SHP77 (cell line): ENCODE measurements at regions not wholly inside any gene's neighbourhood (a gene's known extent, or its start where the extent isn't known, plus 50 kb on each side); places are given as distances from the start of the nearest gene placed in this dataset.
"Not testable (repeated sequence)": the region's sequence is repeated elsewhere in the genome, so short reads cannot be mapped to it uniquely, and the experiment has no call there.

Source experiments
- DNase-seq, 2 experiments: peaks; one replicate each; lab custom pipeline; 2025; lab: John Stamatoyannopoulos, UW

DNA sequence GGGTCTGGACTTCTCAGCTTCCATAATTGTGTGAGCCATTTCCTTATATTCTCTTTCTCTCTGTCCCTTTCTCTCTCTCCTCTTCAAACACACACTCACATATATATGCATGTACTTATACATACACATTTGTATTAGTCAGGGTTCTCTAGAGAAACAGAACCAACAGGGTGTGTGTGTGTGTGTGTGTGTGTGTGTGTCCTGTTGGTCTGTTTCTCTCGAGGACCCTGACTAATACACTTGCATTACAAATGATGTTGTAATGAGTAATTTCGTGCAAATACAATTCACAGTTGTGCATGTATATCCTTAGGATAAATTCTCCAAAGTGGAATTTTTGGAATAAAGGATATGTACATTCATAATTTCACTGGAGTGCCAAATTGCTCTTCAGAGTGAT lies 115.3 kb downstream of the NPIPB5 start:
- DNase-seq: no peak

GRCh38 chr16:22627043-22627442 lies 116.4 kb downstream of the NPIPB5 start:
- DNase-seq: no peak

- DNase-seq: no peak
Observed at GRCh38 chr16:22628994-22629393, 118.3 kb downstream of the NPIPB5 start.

- DNase-seq: no peak
Observed at GRCh38 chr16:22630242-22630641, 119.6 kb downstream of the NPIPB5 start.

- no peak for DNase-seq
Observed at GRCh38 chr16:22631264-22631663, 120.6 kb downstream of the NPIPB5 start.

- no peak for DNase-seq
Observed at GRCh38 chr16:22632606-22633005, 121.9 kb downstream of the NPIPB5 start.

GRCh38 chr16:22633280-22633679 lies 122.6 kb downstream of the NPIPB5 start:
- DNase-seq: no peak

DNA sequence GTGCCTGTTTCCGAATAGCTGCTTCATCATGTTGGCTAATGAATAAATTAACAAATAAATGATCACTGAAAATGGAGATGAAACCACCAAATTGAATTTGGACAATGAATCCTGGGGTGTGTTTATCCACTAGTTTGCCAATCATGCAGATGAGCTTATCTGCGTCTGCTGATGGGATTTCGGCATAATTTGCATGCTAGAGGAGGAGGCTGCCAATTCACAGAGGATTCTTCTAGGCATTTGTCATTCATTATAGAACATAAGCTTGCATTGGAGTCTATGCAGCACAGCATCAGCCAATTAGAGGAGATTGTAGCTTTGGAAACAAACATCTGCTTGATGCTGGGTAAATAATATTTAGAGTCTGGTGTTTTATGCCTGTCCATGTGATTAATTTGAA lies 123.1 kb downstream of the NPIPB5 start:
- no peak for DNase-seq

GRCh38 chr16:22634954-22635353 lies 124.3 kb downstream of the NPIPB5 start:
- no peak for DNase-seq

- DNase-seq: no peak
Observed at GRCh38 chr16:22635357-22635761, 124.7 kb downstream of the NPIPB5 start.

- no peak for DNase-seq
Observed at GRCh38 chr16:22635801-22636200, 125.1 kb downstream of the NPIPB5 start.

GRCh38 chr16:22638393-22639206 lies 127.9 kb downstream of the NPIPB5 start:
- no peak for DNase-seq

GRCh38 chr16:22641131-22641628 lies 130.5 kb downstream of the NPIPB5 start:
- DNase-seq: no peak

DNA sequence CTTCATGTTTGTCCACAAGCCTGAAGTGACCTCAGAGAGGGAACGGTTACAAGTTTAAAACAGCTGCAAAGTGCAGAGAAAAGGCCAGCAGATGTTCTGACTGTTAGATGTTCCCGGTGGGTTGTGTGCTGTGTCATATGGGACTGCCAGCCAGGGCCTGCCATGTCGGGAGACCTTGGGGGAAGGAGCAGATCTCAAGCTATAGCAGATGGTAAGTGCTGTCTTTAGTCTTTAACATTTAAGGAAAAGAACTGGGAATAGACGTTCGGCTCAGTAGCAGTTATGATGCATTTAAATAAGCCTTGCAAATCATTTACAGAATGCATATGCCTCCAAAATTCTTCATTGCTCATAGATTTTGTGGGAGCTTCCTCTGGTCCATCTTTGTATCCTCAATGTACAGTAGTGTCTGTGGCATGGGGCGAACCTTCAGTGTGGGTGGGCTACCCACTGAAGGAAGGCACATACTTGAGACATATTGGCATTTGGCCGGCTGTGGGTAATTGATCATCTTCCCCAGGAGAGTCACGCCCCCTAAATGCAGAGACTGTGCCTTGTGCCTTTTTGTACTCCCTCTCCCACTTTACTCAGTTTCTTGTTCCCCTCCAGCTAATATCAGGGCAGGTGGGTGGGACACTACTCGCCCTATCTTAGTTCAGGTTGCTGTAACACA lies 131.9 kb downstream of the NPIPB5 start:
- no peak for DNase-seq

DNA sequence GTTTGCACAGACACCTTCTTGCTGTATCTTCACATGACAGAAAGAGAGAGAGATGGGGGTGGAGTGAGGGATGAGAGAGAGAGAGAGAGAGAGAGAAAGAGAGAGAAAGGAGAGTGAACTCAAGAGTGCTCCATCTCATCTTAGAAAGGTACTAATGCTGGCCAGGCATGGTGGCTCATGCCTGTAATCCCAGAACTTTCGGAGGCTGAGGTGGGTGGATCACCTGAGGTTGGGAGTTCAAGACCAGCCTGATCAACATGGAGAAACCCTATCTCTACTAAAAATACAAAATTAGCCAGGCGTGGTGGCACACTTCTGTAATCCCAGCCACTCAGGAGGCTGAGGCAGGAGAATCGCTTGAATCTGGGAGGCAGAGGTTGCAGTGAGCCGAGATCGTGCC lies 132.5 kb downstream of the NPIPB5 start:
- DNase-seq: not testable (repeated sequence)

- no peak for DNase-seq
Observed at GRCh38 chr16:22643886-22644285, 133.2 kb downstream of the NPIPB5 start.

GRCh38 chr16:22645868-22646267 lies 135.2 kb downstream of the NPIPB5 start:
- no peak for DNase-seq

GRCh38 chr16:22646948-22647556 lies 136.4 kb downstream of the NPIPB5 start:
- no peak for DNase-seq

DNA sequence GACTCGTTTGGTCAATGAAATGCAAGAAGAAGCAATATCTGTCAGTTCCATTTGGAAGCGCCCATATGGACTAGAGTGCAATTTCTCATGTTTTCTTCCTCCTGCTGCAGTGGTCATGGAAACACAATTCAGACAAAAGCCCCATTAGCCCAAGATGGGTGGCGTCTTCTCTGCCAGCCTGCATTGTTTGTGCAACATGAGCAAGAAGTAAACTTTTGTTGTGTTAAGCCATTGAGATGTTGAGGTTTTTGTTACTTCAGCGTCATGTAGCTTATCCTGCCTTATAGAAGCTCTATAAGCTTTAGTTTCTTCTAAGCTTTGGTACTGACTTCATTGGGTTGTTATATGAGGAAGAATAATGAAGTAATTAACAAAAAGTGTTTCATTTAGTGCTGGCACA lies 137.4 kb downstream of the NPIPB5 start:
- no peak for DNase-seq

DNA sequence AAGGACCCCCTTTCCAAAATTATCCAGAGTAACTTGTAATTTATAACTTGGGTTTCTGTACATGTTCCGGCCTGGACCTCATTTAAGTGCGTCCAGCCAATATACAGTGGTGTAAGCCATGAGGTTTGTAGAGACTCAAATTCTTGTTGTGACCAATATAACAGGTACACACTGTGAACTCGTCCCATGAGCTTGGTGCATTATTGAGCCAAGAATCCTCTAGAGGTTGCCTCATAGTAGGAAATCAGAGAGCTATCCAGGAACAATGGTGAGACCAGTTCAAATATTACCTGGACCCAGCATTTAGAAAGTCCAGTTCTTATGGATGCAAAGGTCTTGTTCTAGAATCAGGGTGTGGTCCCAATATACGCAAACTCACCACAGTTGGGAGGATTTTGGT lies 138.2 kb downstream of the NPIPB5 start:
- DNase-seq: no peak

DNA sequence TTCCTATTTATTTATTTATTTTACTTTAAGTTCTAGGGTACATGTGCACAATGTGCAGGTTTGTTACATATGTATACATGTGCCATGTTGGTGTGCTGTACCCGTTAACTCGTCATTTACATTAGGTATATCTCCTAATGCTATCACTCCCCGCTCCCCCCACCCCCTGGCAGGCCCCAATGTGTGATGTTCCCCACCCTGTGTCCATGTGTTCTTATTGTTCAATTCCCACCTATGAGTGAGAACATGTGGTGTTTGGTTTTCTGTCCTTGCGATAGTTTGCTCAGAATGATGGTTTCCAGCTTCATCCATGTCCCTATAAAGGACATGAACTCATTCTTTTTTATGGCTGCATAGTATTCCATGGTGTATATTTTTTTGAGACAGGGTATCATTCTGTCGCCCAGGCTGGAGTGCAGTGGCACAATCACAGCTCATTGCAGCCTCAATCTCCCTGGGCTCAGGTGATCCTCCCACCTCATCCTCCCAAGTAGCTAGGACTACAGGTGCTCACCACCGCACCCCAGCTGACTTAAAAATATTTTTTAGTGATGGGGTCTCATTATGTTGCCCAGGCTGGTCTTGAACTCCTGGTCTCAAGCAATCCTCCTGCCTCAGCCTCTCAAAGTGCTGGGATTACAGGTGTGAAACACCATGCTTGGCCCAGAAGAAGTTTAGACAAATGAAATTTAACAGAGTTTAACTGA lies 140.6 kb downstream of the NPIPB5 start:
- not testable (repeated sequence) for DNase-seq

GRCh38 chr16:22652463-22652845 lies 141.8 kb downstream of the NPIPB5 start:
- DNase-seq: no peak
